AG04450 (cell line): ENCODE measurements at regions not wholly inside any gene's neighbourhood (a gene's known extent, or its start where the extent isn't known, plus 50 kb on each side); places are given as distances from the start of the nearest gene placed in this dataset.

ENCODE experiments used
- CTCF ChIA-PET: fragments of 300-600, 350-600 bp; formaldehyde crosslinking; extraction: SDS; loops from one replicate; lab custom pipeline; 2022; ENCODE audit warnings: antibody characterized with exemption, inconsistent platforms; lab: Charles Lee
- POLR2A ChIA-PET: fragments of 350-600 bp; formaldehyde crosslinking; extraction: SDS; loops from one replicate; lab custom pipeline; 2021; ENCODE audit warnings: antibody characterized with exemption, inconsistent platforms; lab: Yijun Ruan, JAX
- DNase-seq: peaks from one replicate; pipeline ENCODE4 v3.0.0-alpha.2; 2011; ENCODE audit warnings: low read depth, low spot score
- H3K27ac ChIP-seq: one replicate; pipeline ENCODE4 v1.5.1; 2012; ENCODE audit warnings: low read depth, low read length, control low read depth
- H3K27me3 ChIP-seq: one replicate; pipeline ENCODE4 v1.6.0; 2012; ENCODE audit warnings: low read length; ENCODE audit not compliant: control insufficient read depth, insufficient read depth
- H3K4me3 ChIP-seq: 2 replicates; pipeline ENCODE4 v1.5.1; 2011; ENCODE audit warnings: mild to moderate bottlenecking, low read depth, low read length, control low read depth
- H3K9me3 ChIP-seq: 2 replicates; pipeline ENCODE4 v1.5.1; 2012; ENCODE audit warnings: low read length; ENCODE audit not compliant: control insufficient read depth, insufficient read depth
- CTCF ChIP-seq: IDR thresholded peaks from 2 replicates; pipeline ENCODE4 v1.5.1; 2011; ENCODE audit warnings: low read depth, low read length, control low read depth, inconsistent platforms

GRCh38 chr2:7777668-7778067, 860.5 kb downstream of the RNF144A start:
- DNase-seq, result no peak
- TF ChIP-seq CTCF, result no peak
- H3K27me3 ChIP-seq, result no peaks in the 10 kb centered on the region
- ChIA-PET CTCF (no interaction called here), POLR2A (no interaction called here)
- H3K4me3 ChIP-seq, result no peak overlapping the region
- no peak overlapping the region for H3K27ac ChIP-seq
- no peaks in the 10 kb centered on the region for H3K9me3 ChIP-seq

- Histone ChIP-seq H3K27ac (no peak overlapping the region), H3K9me3 (no peaks in the 10 kb centered on the region), H3K4me3 (no peak overlapping the region), H3K27me3 (no peaks in the 10 kb centered on the region)
- ChIA-PET POLR2A (no interaction called here), CTCF (no interaction called here)
- no peak for DNase-seq
- TF ChIP-seq CTCF, result no peak
These were observed 863.1 kb downstream of the RNF144A start for GRCh38 chr2:7780321-7780720.

GRCh38 chr2:7785700-7786099, 868.5 kb downstream of the RNF144A start:
- Histone ChIP-seq H3K27me3 (no peaks in the 10 kb centered on the region), H3K9me3 (no peaks in the 10 kb centered on the region), H3K27ac (no peak overlapping the region), H3K4me3 (no peak overlapping the region)
- TF ChIP-seq CTCF, result no peak
- ChIA-PET CTCF (no interaction called here), POLR2A (no interaction called here)
- no peak for DNase-seq

- CTCF ChIA-PET, result no interaction called here
- Histone ChIP-seq H3K4me3 (no peak overlapping the region), H3K27me3 (no peaks in the 10 kb centered on the region), H3K27ac (no peak overlapping the region), H3K9me3 (no peaks in the 10 kb centered on the region)
- POLR2A ChIA-PET, result interaction anchor here (0.7 kb wide), 1 partner anchor 893 kb away, joined by 4 read pairs; the partner anchor contains the start of gene ID2
- no peak for DNase-seq
- no peak for TF ChIP-seq CTCF
These were observed 871.5 kb downstream of the RNF144A start for GRCh38 chr2:7788736-7789135.

GRCh38 chr2:7792031-7792651, 874.9 kb downstream of the RNF144A start:
- H3K27me3 ChIP-seq, result no peaks in the 10 kb centered on the region
- DNase-seq, result no peak
- no peak overlapping the region for H3K27ac ChIP-seq
- H3K4me3 ChIP-seq, result no peak overlapping the region
- ChIA-PET CTCF (no interaction called here), POLR2A (no interaction called here)
- no peak for TF ChIP-seq CTCF
- H3K9me3 ChIP-seq, result no peaks in the 10 kb centered on the region
